GM18861 (cell line): ENCODE measurements at regions not wholly inside any gene's neighbourhood (a gene's known extent, or its start where the extent isn't known, plus 50 kb on each side); places are given as distances from the start of the nearest gene placed in this dataset.

Source experiments
- ATAC-seq: cut with Tn5 transposase; IDR thresholded peaks from one replicate; pipeline ENCODE4 v1.9.1; 2021; ENCODE audit not compliant: unreplicated experiment

- ATAC-seq, result no peak
Measured at GRCh38 chr2:123127236-123127635, 897.9 kb upstream of the CNTNAP5 start.

- no peak for ATAC-seq
Measured at GRCh38 chr2:123128951-123129350, 896.1 kb upstream of the CNTNAP5 start.

GRCh38 chr2:123136419-123136818 lies 888.7 kb upstream of the CNTNAP5 start:
- no peak for ATAC-seq

GRCh38 chr2:123144082-123144481 lies 881.0 kb upstream of the CNTNAP5 start:
- no peak for ATAC-seq

- ATAC-seq, result no peak
Measured at GRCh38 chr2:123153041-123153440, 872.0 kb upstream of the CNTNAP5 start.

DNA sequence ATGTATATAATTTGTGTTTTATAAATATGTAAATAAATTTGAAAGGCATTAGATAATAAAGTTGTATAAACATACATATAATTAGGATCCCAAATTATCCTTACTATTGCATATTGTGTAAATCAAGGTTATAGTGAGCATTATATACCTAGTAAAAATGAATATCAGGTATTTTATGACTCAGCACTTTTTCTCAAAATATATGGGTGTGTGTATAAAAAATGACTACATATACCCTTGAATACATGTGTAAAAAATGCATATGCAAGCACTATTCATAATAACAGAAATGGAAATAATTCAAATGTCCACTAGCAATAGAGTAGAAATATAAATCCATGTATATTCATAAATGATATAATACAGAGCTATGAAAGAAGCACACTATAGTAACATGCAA lies 870.9 kb upstream of the CNTNAP5 start:
- no peak for ATAC-seq

GRCh38 chr2:123157016-123157415 lies 868.1 kb upstream of the CNTNAP5 start:
- no peak for ATAC-seq

DNA sequence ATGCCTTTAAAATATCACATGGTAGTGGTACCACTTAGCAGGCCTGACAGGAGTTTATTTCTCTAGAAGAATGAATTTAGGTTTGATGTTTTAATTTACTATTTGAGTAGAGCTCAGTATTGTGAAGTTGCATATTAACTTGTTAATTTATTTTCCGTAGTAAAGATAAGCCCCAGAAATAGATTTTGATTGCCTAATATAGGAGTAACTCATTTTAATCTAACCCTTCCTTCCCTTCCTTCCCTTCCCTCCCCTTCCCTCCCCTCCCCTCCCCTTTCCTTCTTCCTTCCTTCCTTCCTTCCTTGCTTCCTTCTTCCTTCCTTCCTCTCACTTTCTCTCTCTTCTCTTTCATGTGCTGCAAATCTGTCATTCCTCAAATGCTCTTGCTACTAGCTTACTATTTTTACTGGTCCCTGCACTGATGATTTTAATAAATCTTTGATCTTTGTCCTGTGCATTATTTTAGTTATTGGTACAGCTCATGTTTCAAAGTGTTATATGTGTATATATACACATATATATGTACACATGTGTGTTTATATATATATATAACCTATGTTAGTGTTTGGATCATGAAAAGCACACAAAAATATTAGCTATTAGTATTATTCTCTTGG lies 862.6 kb upstream of the CNTNAP5 start:
- no peak for ATAC-seq

GRCh38 chr2:123163398-123163797 lies 861.7 kb upstream of the CNTNAP5 start:
- no peak for ATAC-seq

DNA sequence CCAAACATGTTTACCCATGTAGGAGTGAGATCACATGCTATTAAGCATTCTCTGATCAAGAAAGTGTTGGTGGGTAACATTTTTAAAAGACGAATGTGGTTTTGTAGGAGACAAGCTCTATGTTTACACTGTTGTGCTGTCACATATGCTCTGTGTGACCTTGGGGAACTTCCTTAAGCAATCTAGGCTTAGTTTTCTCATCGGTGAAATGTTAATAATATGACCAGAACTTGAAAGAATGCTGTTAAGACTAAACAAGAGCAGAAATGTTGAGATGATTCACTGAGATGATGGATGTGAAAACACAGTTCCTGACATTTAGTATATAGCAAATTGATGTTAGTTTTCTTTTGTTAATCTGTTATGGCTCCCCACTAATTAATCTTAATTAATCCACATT lies 860.9 kb upstream of the CNTNAP5 start:
- ATAC-seq, result no peak

DNA sequence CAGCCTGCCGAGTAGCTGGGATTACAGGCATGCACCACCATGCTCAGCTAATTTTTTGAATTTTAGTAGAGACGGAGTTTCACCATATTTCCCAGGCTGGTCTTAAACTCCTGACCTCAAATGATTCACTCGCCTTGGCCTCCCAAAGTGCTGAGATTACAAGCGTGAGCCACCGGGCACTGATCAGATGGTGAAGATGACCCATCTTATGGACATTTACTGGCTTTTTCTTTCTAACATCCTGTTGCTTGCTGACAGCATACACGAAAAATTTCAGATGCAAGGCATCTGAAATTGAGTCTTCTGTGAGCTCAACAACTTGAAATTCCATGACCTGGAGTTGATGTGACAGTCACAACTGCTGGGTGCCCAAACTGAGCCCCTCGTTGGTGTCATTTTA lies 859.5 kb upstream of the CNTNAP5 start:
- ATAC-seq, result no peak

DNA sequence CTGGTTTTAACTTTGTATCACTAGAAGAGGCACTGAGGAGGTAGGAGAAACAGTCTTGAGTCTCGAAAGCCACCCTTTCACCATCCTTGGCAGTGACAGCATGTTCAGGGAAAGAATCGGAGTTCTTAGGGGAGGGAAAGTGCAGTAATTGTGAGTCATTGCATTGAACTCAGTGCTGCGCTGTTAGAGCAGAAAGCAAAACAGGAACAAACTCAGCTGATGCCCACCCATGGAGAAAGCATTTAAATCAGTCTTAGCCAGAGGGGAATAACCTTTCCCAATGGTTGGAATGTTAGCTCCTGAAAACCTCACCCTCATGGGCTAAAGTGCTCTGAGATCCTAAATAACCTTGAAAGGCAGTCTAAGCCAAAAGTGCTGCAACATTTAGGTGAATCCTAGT lies 845.6 kb upstream of the CNTNAP5 start:
- no peak for ATAC-seq

GRCh38 chr2:123195957-123196356 lies 829.1 kb upstream of the CNTNAP5 start:
- ATAC-seq, result no peak

- ATAC-seq, result no peak
Measured at GRCh38 chr2:123200035-123200434, 825.1 kb upstream of the CNTNAP5 start.

GRCh38 chr2:123207245-123207644 lies 817.8 kb upstream of the CNTNAP5 start:
- no peak for ATAC-seq

- ATAC-seq, result no peak
Measured at GRCh38 chr2:123209202-123209601, 815.9 kb upstream of the CNTNAP5 start.

GRCh38 chr2:123211181-123211580 lies 813.9 kb upstream of the CNTNAP5 start:
- no peak for ATAC-seq

DNA sequence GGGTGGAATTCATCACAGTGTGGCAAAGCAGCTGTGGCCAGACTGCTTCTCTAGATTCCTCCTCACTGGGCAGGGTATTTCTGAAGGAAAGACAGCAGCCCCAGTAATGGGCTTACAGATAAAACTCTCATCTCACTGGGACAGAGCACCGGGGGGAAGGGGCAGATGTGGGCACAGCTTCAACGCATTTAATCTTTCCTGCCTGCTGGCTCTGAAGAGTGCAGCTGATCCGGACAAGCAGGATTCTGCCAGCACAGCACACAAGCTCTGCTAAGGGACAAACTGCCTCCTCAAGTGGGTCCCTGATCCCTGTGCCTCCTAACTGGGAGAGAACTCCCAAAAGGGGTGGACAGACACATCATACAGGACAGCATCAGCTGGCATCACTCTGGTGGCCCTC lies 779.9 kb upstream of the CNTNAP5 start:
- no peak for ATAC-seq

GRCh38 chr2:123258877-123259539 lies 766.1 kb upstream of the CNTNAP5 start:
- no peak for ATAC-seq

GRCh38 chr2:123262856-123263255 lies 762.2 kb upstream of the CNTNAP5 start:
- ATAC-seq, result no peak

GRCh38 chr2:123283431-123283830 lies 741.7 kb upstream of the CNTNAP5 start:
- no peak for ATAC-seq

- ATAC-seq, result no peak
Measured at GRCh38 chr2:123303731-123304130, 721.4 kb upstream of the CNTNAP5 start.
